Lower leg skin (tissue), 3 donors: ENCODE measurements at regions not wholly inside any gene's neighbourhood (a gene's known extent, or its start where the extent isn't known, plus 50 kb on each side); places are given as distances from the start of the nearest gene placed in this dataset.

Experiments used
- CTCF ChIP-seq, 3 donors: fragments of 450-650 bp; IDR thresholded peaks; one replicate each; pipeline ENCODE4 v1.5.1; 2016; ENCODE audit warnings: antibody characterized with exemption in 3 of 3, mild to moderate bottlenecking in 3 of 3, moderate library complexity in 2 of 3
- POLR2A ChIP-seq, 2 donors: fragments of 450-650 bp; IDR thresholded peaks; one replicate each; pipeline ENCODE4 v1.6.1; 2016 to 2017; ENCODE audit warnings: antibody characterized with exemption in 2 of 2, mild to moderate bottlenecking in 1 of 2, moderate library complexity in 1 of 2

- TF ChIP-seq CTCF (IDR thresholded peaks at IDR 0.05) (no peak), POLR2A (IDR thresholded peaks at IDR 0.05) (no peak)
Observed at GRCh38 chr2:15818318-15818753, 122.0 kb upstream of the MYCN start.
